K562 (cell line): ENCODE measurements at regions not wholly inside any gene's neighbourhood (a gene's known extent, or its start where the extent isn't known, plus 50 kb on each side); places are given as distances from the start of the nearest gene placed in this dataset.

Source experiments
- ATAC-seq: fragments of 200-7000 bp; cut with Tn5 transposase; 3 replicates; pipeline ENCODE4 v1.9.1; 2020; ENCODE audit warnings: moderate library complexity
- BruUV-seq: library from RNA; stranded (reverse); fragments of 400-500 nt; replicated peaks from 2 replicates; lab custom pipeline; 2021; lab: Mats Ljungman, UMichigan
- CTCF ChIA-PET: fragments of 300-600 bp; formaldehyde crosslinking; extraction: SDS; loops from one replicate; lab custom pipeline; 2021; ENCODE audit warnings: low intra/inter-chr PET ratio; lab: Yijun Ruan, JAX
- POLR2A ChIA-PET: fragments of 300-600, 350-650 bp; sonication (Branson Sonifier 250); formaldehyde crosslinking; extraction: SDS; loops from one replicate; lab custom pipeline; 2021; ENCODE audit warnings: antibody characterized with exemption, inconsistent platforms; lab: Yijun Ruan, JAX
- DNase-seq, 4 experiments: peaks; one replicate each; pipeline versions ENCODE4 v3.0.0 to v3.0.0-alpha.2; 2011 to 2018; ENCODE audit warnings: low spot score in 3 of 4, mixed read lengths in 3 of 4; ENCODE audit errors: extremely low read depth in 1 of 4
- FAIRE-seq: peaks from 2 replicates; lab custom pipeline; 2011; peaks lifted over from hg19 to GRCh38; lab: Jason Lieb, UNC
- H2AFZ ChIP-seq: 2 replicates; pipeline ENCODE4 v1.6.0; 2011; ENCODE audit warnings: low read depth, low read length, control low read depth, inconsistent platforms
- H3K27ac ChIP-seq: fragments of 200-600 bp; 3 replicates; pipeline ENCODE4 v1.8.0; 2011; ENCODE audit warnings: low read depth, mild to moderate bottlenecking, control low read depth, inconsistent platforms, low read length, moderate library complexity, mixed read lengths; ENCODE audit errors: extremely low read depth
- H3K27me3 ChIP-seq, 2 experiments: fragments of 300-600 bp in 1 of 2; 2 replicates in 1 of 2; 3 replicates in 1 of 2; pipeline versions ENCODE4 v1.6.0 to v1.8.0; 2011; ENCODE audit warnings: inconsistent platforms in 2 of 2, low read length in 2 of 2, mild to moderate bottlenecking in 1 of 2, mixed read lengths in 1 of 2, moderate library complexity in 1 of 2; ENCODE audit not compliant: control insufficient read depth in 2 of 2, insufficient read depth in 2 of 2
- H3K36me3 ChIP-seq: fragments of 300-600 bp; 3 replicates; pipeline ENCODE4 v1.8.0; 2011; ENCODE audit warnings: mild to moderate bottlenecking, low read length, inconsistent platforms; ENCODE audit not compliant: control insufficient read depth, insufficient read depth
- H3K4me1 ChIP-seq, 2 experiments: fragments of 200-600 bp in 1 of 2; replicated peaks in 1 of 2; 2 replicates in 1 of 2; 3 replicates in 1 of 2; pipeline versions ENCODE4 v1.5.1 to v1.8.0; 2011; ENCODE audit warnings: inconsistent platforms in 2 of 2, low read length in 2 of 2, mild to moderate bottlenecking in 1 of 2, mixed read lengths in 1 of 2, moderate library complexity in 1 of 2; ENCODE audit not compliant: control insufficient read depth in 2 of 2, insufficient read depth in 2 of 2
- H3K4me2 ChIP-seq: 2 replicates; pipeline ENCODE4 v1.6.1; 2011; ENCODE audit warnings: low read length, control low read depth, inconsistent platforms, mixed read lengths; ENCODE audit not compliant: insufficient read depth
- H3K4me3 ChIP-seq: fragments of 200-600 bp; sonication (generic), shearing (Covaris generic); 2 replicates; pipeline ENCODE4 v1.5.1; 2016; ENCODE audit warnings: control low read depth, inconsistent platforms
- H3K79me2 ChIP-seq: fragments of 200-600 bp; 3 replicates; pipeline ENCODE4 v1.8.0; 2011; ENCODE audit warnings: low read length, inconsistent platforms; ENCODE audit not compliant: control insufficient read depth, insufficient read depth
- H3K9ac ChIP-seq, 2 experiments: 2 replicates each; pipeline versions ENCODE4 v1.6.0 to v1.6.1; 2011; ENCODE audit warnings: low read depth in 2 of 2, low read length in 2 of 2, control low read depth in 1 of 2, inconsistent platforms in 1 of 2, mild to moderate bottlenecking in 1 of 2, mixed read lengths in 1 of 2; ENCODE audit not compliant: insufficient read depth in 1 of 2
- H3K9me1 ChIP-seq: one replicate; pipeline ENCODE4 v1.6.0; 2011; ENCODE audit warnings: inconsistent platforms, mild to moderate bottlenecking, low read length, moderate library complexity; ENCODE audit not compliant: control insufficient read depth, insufficient read depth
- H3K9me3 ChIP-seq: replicated peaks from 2 replicates; pipeline ENCODE4 v1.5.1; 2011; ENCODE audit warnings: low read depth, low read length, inconsistent platforms; ENCODE audit not compliant: control insufficient read depth, insufficient read depth
- H4K20me1 ChIP-seq: replicated peaks from 2 replicates; pipeline ENCODE4 v1.6.1; 2011; ENCODE audit warnings: low read length, inconsistent platforms, mixed read lengths; ENCODE audit not compliant: control insufficient read depth, insufficient read depth
- CBFB ChIP-seq: sonication (generic); formaldehyde crosslinking; IDR thresholded peaks from 2 replicates; pipeline ENCODE4 v1.4.0; 2020; ENCODE audit warnings: mild to moderate bottlenecking, missing genetic modification reagents
- KDM1A ChIP-seq, 2 experiments: fragments of 450-650 bp; IDR thresholded peaks; 2 replicates each; pipeline ENCODE4 v1.6.1; 2016; ENCODE audit warnings: mild to moderate bottlenecking in 2 of 2
- TAF15 ChIP-seq: fragments of 200-400 bp; formaldehyde crosslinking; IDR thresholded peaks from 2 replicates; pipeline ENCODE4 v1.6.1; 2017; ENCODE audit warnings: mild to moderate bottlenecking, low read depth, low read length, moderate library complexity
- WGBS: fragments of 100-300 bp; shearing (Covaris generic); methylation state at CpG from one replicate; pipeline ENCODE4 v1.1.6; 2016; ENCODE audit warnings: low coverage, mixed read lengths; ENCODE audit not compliant: insufficient coverage; ENCODE audit errors: missing lambda C conversion rate; 5-methylcytosine and 5-hydroxymethylcytosine counted together
- in situ Hi-C: fragments of 300-500 bp; cut with MboI; formaldehyde crosslinking; loops from 4 replicates; pipeline ENCODE4 v1.15.0; 2018; ENCODE audit warnings: inconsistent platforms, mixed read lengths
- intact Hi-C: fragments of 100-400 bp; cut with micrococcal nuclease; formaldehyde crosslinking; loops from 2 replicates; pipeline ENCODE4 v1.14.2; 2022
- TF ChIP-seq, protein P1 (sequence below): sonication (generic); formaldehyde crosslinking; IDR thresholded peaks from 2 replicates; pipeline ENCODE4 v1.8.1; 2023; ENCODE audit warnings: missing genetic modification reagents, mild to moderate bottlenecking, borderline replicate concordance

- Histone ChIP-seq H3K9ac (no peak overlapping the region), H2AFZ (no peak overlapping the region), H3K9me3 (no peaks in the 10 kb centered on the region), H3K36me3 (no peaks in the 10 kb centered on the region), H3K79me2 (no peaks in the 10 kb centered on the region), H4K20me1 (no peaks in the 10 kb centered on the region), H3K27ac (no peak overlapping the region), H3K27me3 (no peaks in the 10 kb centered on the region), H3K4me2 (no peak overlapping the region), H3K4me3 (no peak overlapping the region), H3K4me1 (no peaks in the 10 kb centered on the region), H3K9me1 (no peaks in the 10 kb centered on the region)
- intact Hi-C loops (no loop called here), in situ Hi-C loops (no loop called here)
- FAIRE-seq (no peak), DNase-seq (no peak), ATAC-seq (no peak)
- 4% methylated on average over 2 of the region's 2 CpGs for WGBS
- POLR2A ChIA-PET, result no interaction called here
- CTCF ChIA-PET, result no interaction called here
- no peak for TF ChIP-seq CBFB (CRISPR knock-in tag)
- TF ChIP-seq TAF15, result no peak
- TF ChIP-seq, protein P1, sequence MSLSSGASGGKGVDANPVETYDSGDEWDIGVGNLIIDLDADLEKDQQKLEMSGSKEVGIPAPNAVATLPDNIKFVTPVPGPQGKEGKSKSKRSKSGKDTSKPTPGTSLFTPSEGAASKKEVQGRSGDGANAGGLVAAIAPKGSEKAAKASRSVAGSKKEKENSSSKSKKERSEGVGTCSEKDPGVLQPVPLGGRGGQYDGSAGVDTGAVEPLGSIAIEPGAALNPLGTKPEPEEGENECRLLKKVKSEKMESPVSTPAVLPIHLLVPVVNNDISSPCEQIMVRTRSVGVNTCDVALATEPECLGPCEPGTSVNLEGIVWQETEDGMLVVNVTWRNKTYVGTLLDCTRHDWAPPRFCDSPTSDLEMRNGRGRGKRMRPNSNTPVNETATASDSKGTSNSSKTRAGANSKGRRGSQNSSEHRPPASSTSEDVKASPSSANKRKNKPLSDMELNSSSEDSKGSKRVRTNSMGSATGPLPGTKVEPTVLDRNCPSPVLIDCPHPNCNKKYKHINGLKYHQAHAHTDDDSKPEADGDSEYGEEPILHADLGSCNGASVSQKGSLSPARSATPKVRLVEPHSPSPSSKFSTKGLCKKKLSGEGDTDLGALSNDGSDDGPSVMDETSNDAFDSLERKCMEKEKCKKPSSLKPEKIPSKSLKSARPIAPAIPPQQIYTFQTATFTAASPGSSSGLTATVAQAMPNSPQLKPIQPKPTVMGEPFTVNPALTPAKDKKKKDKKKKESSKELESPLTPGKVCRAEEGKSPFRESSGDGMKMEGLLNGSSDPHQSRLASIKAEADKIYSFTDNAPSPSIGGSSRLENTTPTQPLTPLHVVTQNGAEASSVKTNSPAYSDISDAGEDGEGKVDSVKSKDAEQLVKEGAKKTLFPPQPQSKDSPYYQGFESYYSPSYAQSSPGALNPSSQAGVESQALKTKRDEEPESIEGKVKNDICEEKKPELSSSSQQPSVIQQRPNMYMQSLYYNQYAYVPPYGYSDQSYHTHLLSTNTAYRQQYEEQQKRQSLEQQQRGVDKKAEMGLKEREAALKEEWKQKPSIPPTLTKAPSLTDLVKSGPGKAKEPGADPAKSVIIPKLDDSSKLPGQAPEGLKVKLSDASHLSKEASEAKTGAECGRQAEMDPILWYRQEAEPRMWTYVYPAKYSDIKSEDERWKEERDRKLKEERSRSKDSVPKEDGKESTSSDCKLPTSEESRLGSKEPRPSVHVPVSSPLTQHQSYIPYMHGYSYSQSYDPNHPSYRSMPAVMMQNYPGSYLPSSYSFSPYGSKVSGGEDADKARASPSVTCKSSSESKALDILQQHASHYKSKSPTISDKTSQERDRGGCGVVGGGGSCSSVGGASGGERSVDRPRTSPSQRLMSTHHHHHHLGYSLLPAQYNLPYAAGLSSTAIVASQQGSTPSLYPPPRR (CRISPR knock-in tag), result no peak
- no peak for TF ChIP-seq KDM1A (IDR thresholded peaks at IDR 0.05)
- no TSS peak for BruUV-seq
Measured at GRCh38 chr5:20245432-20245974, 257.5 kb upstream of the CDH18 start.
